Ovary (tissue), 7 donors: ENCODE measurements at regions not wholly inside any gene's neighbourhood (a gene's known extent, or its start where the extent isn't known, plus 50 kb on each side); places are given as distances from the start of the nearest gene placed in this dataset.

Experiments
- DNase-seq, 5 donors: peaks; one replicate each; pipeline ENCODE4 v3.0.0-alpha.2; 2019 to 2020
- H3K27ac ChIP-seq, 2 donors: fragments of 200-600 bp; one replicate each; pipeline versions ENCODE4 v1.5.1 to v1.8.0; 2019 to 2022
- H3K27me3 ChIP-seq: fragments of 200-600 bp; one replicate; pipeline ENCODE4 v1.8.0; 2022
- H3K36me3 ChIP-seq: fragments of 200-600 bp; sonication (generic); one replicate; pipeline ENCODE4 v1.5.1; 2019
- H3K4me1 ChIP-seq: one replicate; pipeline ENCODE4 v1.8.1; 2013; ENCODE audit warnings: mild to moderate bottlenecking, moderate library complexity; ENCODE audit not compliant: insufficient read depth
- H3K4me3 ChIP-seq: fragments of 200-600 bp; sonication (generic); one replicate; pipeline ENCODE4 v1.5.1; 2017
- H3K9me3 ChIP-seq, 2 donors: fragments of 200-600 bp in 1 of 2; sonication (generic) in 1 of 2; one replicate each; pipeline versions ENCODE4 v1.5.1 to v1.8.1; 2013 to 2019; ENCODE audit warnings: mild to moderate bottlenecking in 1 of 2, moderate library complexity in 1 of 2
- EP300 ChIP-seq: sonication (generic); formaldehyde crosslinking; IDR thresholded peaks from one replicate; pipeline ENCODE4 v1.6.1; 2017; ENCODE audit warnings: antibody characterized with exemption
- POLR2A ChIP-seq: fragments of 450-650 bp; IDR thresholded peaks from one replicate; pipeline ENCODE4 v1.6.1; 2017; ENCODE audit warnings: antibody characterized with exemption, mild to moderate bottlenecking, moderate library complexity
- WGBS, 3 donors: extraction: QIAGEN DNeasy Blood & Tissue Kit in 1 of 3; methylation state at CpG; one replicate each; pipeline versions ENCODE4 v1.1.5 to v1.1.7; 2013 to 2017; 5-methylcytosine and 5-hydroxymethylcytosine counted together
- intact Hi-C, 4 donors: fragments of 100-400 bp; cut with DNase I; formaldehyde crosslinking; loops; one replicate each; pipeline versions ENCODE4 v1.11.0 to v1.15.1; 2022 to 2023
- TF ChIP-seq, protein P1 (sequence below), 3 donors: fragments of 450-650 bp in 2 of 3; fragments of 200-600 bp in 1 of 3; IDR thresholded peaks; one replicate each; pipeline versions ENCODE4 v1.5.1 to v1.8.0; 2016 to 2022; ENCODE audit warnings: antibody characterized with exemption in 3 of 3, mild to moderate bottlenecking in 1 of 3
- donor health status: DM: no; HTN: no; CAD: no; lungs with moderate emphysema.
- donor health status: DM: no; HTN: no; CAD: no.
- donor health status: Bipolar disorder and iron deficiency.
- donor health status: DM: no; HTN: no; CAD: no.
- donor health status: DM: yes; HTN: yes; CAD: no.

DNA sequence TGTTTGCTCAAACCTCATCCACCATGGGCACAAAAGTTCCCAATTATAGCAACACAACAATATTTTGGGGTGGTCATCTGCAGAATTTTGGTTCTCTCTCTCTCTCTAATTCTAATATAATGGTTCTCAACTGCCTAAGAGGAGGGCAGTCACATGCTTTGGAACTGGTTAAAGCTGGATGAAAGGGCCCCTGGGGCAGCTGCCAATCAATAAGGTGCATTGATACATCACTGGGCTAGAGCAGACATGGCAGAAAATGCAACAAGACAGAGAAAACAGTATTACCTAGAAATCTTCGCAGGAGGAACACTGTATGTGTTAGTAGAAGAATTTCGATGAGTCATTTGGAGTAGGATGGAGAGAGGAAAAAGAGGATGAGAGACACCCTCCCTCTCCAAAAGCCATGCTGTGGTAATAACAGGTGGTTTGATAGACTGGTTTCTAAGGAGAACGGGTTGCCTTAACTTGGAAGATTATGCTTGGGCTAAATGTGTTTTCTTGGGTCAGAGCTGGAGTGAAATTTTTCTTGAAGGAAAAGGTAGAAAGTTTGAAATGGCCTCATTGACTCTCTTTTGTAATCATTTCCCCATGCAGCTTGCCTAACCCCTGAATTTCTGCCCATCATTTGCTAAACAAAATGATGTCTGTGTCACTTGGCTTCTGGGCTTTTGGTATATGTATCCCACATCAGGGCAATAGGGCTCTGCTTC is 67.1 kb upstream of the HIF1A start:
- WGBS, 3 donors, result 91 to 93% (median 91%) methylated on average over 3 of the region's 3 CpGs
- intact Hi-C loops, result no loop called here
- Histone ChIP-seq H3K4me3 (no peak overlapping the region), H3K9me3 (no peaks in the 10 kb centered on the region), H3K36me3 (no peaks in the 10 kb centered on the region), H3K4me1 (no peaks in the 10 kb centered on the region), H3K27ac (no peak overlapping the region), H3K27me3 (no peaks in the 10 kb centered on the region)
- no peak for DNase-seq
- TF ChIP-seq POLR2A, result no peak
- no peak for TF ChIP-seq EP300
- TF ChIP-seq, protein P1, sequence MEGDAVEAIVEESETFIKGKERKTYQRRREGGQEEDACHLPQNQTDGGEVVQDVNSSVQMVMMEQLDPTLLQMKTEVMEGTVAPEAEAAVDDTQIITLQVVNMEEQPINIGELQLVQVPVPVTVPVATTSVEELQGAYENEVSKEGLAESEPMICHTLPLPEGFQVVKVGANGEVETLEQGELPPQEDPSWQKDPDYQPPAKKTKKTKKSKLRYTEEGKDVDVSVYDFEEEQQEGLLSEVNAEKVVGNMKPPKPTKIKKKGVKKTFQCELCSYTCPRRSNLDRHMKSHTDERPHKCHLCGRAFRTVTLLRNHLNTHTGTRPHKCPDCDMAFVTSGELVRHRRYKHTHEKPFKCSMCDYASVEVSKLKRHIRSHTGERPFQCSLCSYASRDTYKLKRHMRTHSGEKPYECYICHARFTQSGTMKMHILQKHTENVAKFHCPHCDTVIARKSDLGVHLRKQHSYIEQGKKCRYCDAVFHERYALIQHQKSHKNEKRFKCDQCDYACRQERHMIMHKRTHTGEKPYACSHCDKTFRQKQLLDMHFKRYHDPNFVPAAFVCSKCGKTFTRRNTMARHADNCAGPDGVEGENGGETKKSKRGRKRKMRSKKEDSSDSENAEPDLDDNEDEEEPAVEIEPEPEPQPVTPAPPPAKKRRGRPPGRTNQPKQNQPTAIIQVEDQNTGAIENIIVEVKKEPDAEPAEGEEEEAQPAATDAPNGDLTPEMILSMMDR (IDR thresholded peaks at IDR 0.05), result no peak

DNA sequence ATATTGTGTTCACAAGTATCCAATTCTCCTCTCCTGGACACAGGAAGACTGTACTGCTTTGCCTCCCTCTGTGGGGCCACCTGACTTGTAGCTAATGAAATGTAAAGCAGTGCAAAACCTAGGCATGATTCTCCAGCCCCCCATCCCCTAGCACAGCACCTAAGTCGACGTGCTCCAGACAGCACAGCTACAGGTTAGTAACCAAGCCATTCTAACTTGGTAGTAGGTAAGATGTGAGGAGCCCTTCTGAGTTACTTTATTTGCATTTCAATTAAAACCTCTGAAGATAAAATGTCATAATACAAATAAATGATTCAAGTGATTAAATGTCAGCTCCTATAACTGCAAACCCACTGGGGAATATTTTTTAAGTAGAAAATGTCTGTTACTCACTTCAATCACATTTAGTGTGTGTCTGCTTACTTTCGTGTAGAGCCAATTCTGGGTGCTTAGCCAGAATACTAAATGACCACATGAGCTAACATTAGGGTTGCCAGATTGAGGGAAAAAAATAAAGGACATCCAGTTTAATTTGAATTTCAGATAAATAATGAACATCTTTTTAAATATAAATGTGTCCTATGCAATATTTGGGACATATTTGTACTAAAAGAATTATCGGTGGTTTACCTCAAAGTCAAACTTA is 64.8 kb upstream of the HIF1A start:
- Histone ChIP-seq H3K27me3 (no peaks in the 10 kb centered on the region), H3K4me3 (no peak overlapping the region), H3K27ac (no peak overlapping the region), H3K9me3 (no peaks in the 10 kb centered on the region), H3K36me3 (no peaks in the 10 kb centered on the region), H3K4me1 (no peaks in the 10 kb centered on the region)
- intact Hi-C loops, result no loop called here
- DNase-seq, result no peak
- WGBS, 3 donors, result 69 to 84% (median 71%) methylated on average over 4 of the region's 4 CpGs
- TF ChIP-seq POLR2A (no peak), EP300 (no peak)
- TF ChIP-seq, protein P1 (IDR thresholded peaks at IDR 0.05), result no peak

DNA sequence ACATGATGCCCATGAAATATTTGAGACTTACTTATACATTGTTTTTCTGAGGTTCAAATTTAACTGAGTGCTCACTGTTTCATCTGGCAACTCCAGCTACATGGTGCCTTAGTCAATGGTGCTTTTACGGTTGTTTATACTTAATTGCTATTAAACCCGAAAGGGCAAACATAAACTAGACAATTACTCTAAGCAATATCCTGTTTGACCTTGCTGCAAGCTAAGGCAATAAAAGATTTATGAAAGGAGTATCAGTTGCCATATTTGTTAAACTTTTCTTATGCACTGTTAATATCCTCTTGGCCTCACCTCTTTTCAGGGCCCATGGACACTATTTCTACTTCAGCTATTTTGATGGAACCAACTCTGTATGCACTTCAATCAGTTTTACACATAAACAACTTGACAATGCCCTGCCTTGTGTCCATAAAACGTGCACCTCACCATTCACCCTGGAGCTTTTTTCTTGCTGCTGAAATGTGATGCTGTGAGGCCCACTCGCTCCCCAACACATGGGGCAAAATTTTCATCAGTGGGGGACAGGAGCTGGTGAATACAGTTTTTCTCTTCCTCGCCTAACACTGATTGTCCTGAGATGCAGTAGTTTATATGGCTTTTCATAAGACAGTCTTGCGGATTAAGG is 64.1 kb upstream of the HIF1A start:
- H3K4me3 ChIP-seq, result no peak overlapping the region
- no peak overlapping the region for H3K27ac ChIP-seq
- 73 to 79% (median 78%) methylated on average over 6 of the region's 6 CpGs for WGBS, 3 donors
- no peaks in the 10 kb centered on the region for H3K36me3 ChIP-seq
- no peaks in the 10 kb centered on the region for H3K9me3 ChIP-seq
- no peak for TF ChIP-seq POLR2A
- TF ChIP-seq, protein P1 (IDR thresholded peaks at IDR 0.05), result no peak
- no peak for TF ChIP-seq EP300
- intact Hi-C loops, result no loop called here
- H3K4me1 ChIP-seq, result no peaks in the 10 kb centered on the region
- H3K27me3 ChIP-seq, result no peaks in the 10 kb centered on the region
- DNase-seq, result no peak

DNA sequence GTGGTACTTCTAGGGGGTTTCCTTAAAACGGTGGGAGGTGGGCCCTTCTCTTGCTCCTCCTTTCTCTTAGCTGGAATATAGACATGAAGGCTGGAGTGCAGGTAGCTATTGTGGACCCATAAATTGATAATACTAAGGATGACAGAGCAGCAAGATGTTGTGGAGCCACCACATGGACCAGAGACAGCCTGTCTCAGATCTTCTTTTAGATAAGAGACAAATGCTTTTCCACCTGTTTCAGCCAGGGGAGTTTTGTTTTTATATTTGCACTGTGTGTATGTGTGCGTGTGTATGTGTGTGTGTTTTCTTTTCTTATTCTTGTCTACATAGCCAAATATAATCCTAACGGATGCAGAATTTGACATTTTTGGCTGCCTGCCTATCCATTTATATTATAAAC is 62.9 kb upstream of the HIF1A start:
- Histone ChIP-seq H3K4me1 (no peaks in the 10 kb centered on the region), H3K27ac (no peak overlapping the region), H3K4me3 (no peak overlapping the region), H3K9me3 (no peaks in the 10 kb centered on the region), H3K36me3 (no peaks in the 10 kb centered on the region), H3K27me3 (no peaks in the 10 kb centered on the region)
- intact Hi-C loops, result no loop called here
- no peak for TF ChIP-seq EP300
- TF ChIP-seq, protein P1 (IDR thresholded peaks at IDR 0.05), result no peak
- TF ChIP-seq POLR2A, result no peak
- no peak for DNase-seq
- 78 to 83% (median 79%) methylated on average over 3 of the region's 3 CpGs for WGBS, 3 donors
